NCI-H345 (cell line): ENCODE measurements at regions not wholly inside any gene's neighbourhood (a gene's known extent, or its start where the extent isn't known, plus 50 kb on each side); places are given as distances from the start of the nearest gene placed in this dataset.

Source experiments
- DNase-seq: peaks from one replicate; lab custom pipeline; 2025; lab: John Stamatoyannopoulos, UW

GRCh38 chr14:46290706-46291105 is 360.9 kb downstream of the RPL10L start:
- DNase-seq, result no peak

- DNase-seq, result no peak
These were observed 371.8 kb downstream of the RPL10L start for GRCh38 chr14:46279776-46280175.

- DNase-seq, result no peak
These were observed 372.3 kb downstream of the RPL10L start for GRCh38 chr14:46279327-46279726.

- DNase-seq, result no peak
These were observed 392.0 kb downstream of the RPL10L start for GRCh38 chr14:46259536-46259935.

GRCh38 chr14:46256381-46256780 is 395.2 kb downstream of the RPL10L start:
- DNase-seq, result no peak

- peak; percentile 2 for DNase-seq
These were observed 401.4 kb downstream of the RPL10L start for GRCh38 chr14:46250113-46250703.

GRCh38 chr14:46248001-46248630 is 403.5 kb downstream of the RPL10L start:
- DNase-seq, result no peak

GRCh38 chr14:46245276-46245675 is 406.3 kb downstream of the RPL10L start:
- DNase-seq, result no peak

- no peak for DNase-seq
These were observed 417.8 kb downstream of the RPL10L start for GRCh38 chr14:46233786-46234185.

GRCh38 chr14:46230540-46230939 is 421.0 kb downstream of the RPL10L start:
- peak; percentile 16 for DNase-seq

GRCh38 chr14:46215801-46216200 is 435.8 kb downstream of the RPL10L start:
- DNase-seq, result no peak

GRCh38 chr14:46198676-46199075 is 452.9 kb downstream of the RPL10L start:
- no peak for DNase-seq

- no peak for DNase-seq
These were observed 453.7 kb downstream of the RPL10L start for GRCh38 chr14:46197856-46198255.
